ENCODE measurements at regions not wholly inside any gene's neighbourhood (a gene's known extent, or its start where the extent isn't known, plus 50 kb on each side); places are given as distances from the start of the nearest gene placed in this dataset.

DNA sequence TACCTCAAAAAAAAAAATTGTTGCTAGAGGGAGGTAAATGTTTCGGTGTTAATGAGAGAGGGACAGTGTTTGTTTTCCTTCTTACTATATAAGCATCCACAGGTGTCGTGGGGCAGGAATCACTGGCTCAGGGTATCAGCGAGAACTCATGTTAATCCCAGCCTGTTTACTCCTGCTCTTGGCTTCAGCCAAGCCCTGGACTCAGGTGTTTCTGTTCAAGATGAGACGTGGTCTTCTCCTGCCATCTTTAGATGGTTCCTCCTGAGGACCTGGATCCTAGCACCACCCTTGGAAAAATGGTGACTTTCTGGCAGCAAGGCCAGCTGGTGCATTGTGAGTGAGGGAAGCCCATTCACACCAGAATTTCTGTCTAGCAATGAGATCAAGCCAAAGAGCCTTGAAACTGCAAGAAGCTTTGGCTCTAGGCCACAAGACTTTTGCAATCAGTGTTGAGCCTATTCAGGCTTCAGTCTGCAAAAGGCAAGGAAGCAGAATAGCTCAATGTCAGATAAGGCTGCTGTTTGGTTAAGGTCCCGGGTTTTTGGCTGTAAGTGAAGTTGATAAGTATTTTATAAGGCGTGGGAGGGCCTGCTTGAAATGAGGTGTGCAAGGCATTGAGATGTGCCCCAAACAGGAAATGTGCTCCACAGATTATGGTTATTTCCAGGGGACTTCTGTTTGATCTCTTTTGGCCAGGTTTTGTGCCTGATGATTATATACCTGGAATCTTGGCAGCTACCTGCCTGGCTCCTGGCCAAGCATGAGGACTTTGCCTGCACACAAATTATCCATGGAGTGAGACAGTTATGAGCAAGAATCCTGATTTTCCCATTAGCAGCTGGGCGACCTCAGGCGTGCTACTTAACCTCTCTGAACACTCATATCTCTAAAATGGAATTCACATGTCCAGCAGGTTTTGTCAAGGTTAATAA, 99.8 kb downstream of the TENT4A start:
- Mint-ChIP-seq H3K27me3 (ENCODE audit: insufficient read depth, unreplicated experiment) (no peaks in the 10 kb centered on the region), H3K9me3 (ENCODE audit: unreplicated experiment) (peaks cover 3% of the 10 kb centered on the region), H3K4me1 (ENCODE audit: insufficient read depth, unreplicated experiment) (peaks cover 8% of the 10 kb centered on the region), H3K27ac (ENCODE audit: low read depth, unreplicated experiment) (no peak overlapping the region), H3K4me3 (ENCODE audit: unreplicated experiment) (no peak overlapping the region), H3K36me3 (ENCODE audit: insufficient read depth, unreplicated experiment) (peaks cover 7% of the 10 kb centered on the region)
- TF ChIP-seq, protein P1, sequence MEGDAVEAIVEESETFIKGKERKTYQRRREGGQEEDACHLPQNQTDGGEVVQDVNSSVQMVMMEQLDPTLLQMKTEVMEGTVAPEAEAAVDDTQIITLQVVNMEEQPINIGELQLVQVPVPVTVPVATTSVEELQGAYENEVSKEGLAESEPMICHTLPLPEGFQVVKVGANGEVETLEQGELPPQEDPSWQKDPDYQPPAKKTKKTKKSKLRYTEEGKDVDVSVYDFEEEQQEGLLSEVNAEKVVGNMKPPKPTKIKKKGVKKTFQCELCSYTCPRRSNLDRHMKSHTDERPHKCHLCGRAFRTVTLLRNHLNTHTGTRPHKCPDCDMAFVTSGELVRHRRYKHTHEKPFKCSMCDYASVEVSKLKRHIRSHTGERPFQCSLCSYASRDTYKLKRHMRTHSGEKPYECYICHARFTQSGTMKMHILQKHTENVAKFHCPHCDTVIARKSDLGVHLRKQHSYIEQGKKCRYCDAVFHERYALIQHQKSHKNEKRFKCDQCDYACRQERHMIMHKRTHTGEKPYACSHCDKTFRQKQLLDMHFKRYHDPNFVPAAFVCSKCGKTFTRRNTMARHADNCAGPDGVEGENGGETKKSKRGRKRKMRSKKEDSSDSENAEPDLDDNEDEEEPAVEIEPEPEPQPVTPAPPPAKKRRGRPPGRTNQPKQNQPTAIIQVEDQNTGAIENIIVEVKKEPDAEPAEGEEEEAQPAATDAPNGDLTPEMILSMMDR (IDR thresholded peaks at IDR 0.05; ENCODE audit: unreplicated experiment): no peak
- BruUV-seq (replicated peaks): no TSS peak
- ChIA-PET CTCF (interaction anchor here (0.7 to 1.1 kb wide), 3 partner anchors 47 to 942 kb away, joined by 3 to 5 read pairs (median 3); no protein-coding TSS in a partner anchor), POLR2A (interaction anchor here (0.7 to 1.7 kb wide), 3 partner anchors 17 to 176 kb away, joined by 3 to 5 read pairs (median 4); no protein-coding TSS in a partner anchor)
- intact Hi-C loops (cut with micrococcal nuclease): no loop called here
- peak; percentile 66 for DNase-seq (ENCODE audit: unreplicated experiment)

DNA sequence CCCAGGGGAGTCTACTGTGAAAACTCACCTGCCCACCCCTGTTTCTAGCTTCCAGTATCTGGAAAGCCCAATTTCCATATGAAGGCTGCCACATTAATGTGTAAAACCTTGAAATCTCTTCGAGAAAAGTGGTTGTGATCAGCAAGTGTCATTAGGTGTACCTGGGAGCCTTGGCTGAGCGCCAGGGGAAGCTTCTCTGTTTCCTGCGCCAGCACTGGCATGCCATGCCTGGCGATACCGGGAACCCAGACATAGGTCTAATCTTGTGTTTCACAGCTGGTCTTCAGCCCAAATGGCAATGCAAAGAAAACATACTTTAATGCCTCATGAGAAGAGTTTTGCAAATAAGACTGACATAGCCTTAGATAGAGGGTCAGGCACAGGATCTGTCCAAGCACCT, 101.6 kb downstream of the TENT4A start:
- Mint-ChIP-seq H3K36me3 (ENCODE audit: insufficient read depth, unreplicated experiment) (peaks cover 7% of the 10 kb centered on the region), H3K27ac (ENCODE audit: low read depth, unreplicated experiment) (no peak overlapping the region), H3K27me3 (ENCODE audit: insufficient read depth, unreplicated experiment) (no peaks in the 10 kb centered on the region), H3K9me3 (ENCODE audit: unreplicated experiment) (no peaks in the 10 kb centered on the region), H3K4me1 (ENCODE audit: insufficient read depth, unreplicated experiment) (peaks cover 12% of the 10 kb centered on the region), H3K4me3 (ENCODE audit: unreplicated experiment) (no peak overlapping the region)
- BruUV-seq (replicated peaks): no TSS peak
- no peak for DNase-seq (ENCODE audit: unreplicated experiment)
- intact Hi-C loops (cut with micrococcal nuclease): loop anchor here (5.0 kb wide), 1 partner anchor 48 kb away; no protein-coding TSS in a partner anchor
- ChIA-PET CTCF (interaction anchor here (0.8 to 1.3 kb wide), 2 partner anchors 20 to 34 kb away, joined by 3 read pairs; no protein-coding TSS in a partner anchor), POLR2A (interaction anchor here (0.6 kb wide), 1 partner anchor 676 kb away, joined by 3 read pairs; no protein-coding TSS in a partner anchor)
- TF ChIP-seq, protein P1 (IDR thresholded peaks at IDR 0.05; ENCODE audit: unreplicated experiment): no peak

DNA sequence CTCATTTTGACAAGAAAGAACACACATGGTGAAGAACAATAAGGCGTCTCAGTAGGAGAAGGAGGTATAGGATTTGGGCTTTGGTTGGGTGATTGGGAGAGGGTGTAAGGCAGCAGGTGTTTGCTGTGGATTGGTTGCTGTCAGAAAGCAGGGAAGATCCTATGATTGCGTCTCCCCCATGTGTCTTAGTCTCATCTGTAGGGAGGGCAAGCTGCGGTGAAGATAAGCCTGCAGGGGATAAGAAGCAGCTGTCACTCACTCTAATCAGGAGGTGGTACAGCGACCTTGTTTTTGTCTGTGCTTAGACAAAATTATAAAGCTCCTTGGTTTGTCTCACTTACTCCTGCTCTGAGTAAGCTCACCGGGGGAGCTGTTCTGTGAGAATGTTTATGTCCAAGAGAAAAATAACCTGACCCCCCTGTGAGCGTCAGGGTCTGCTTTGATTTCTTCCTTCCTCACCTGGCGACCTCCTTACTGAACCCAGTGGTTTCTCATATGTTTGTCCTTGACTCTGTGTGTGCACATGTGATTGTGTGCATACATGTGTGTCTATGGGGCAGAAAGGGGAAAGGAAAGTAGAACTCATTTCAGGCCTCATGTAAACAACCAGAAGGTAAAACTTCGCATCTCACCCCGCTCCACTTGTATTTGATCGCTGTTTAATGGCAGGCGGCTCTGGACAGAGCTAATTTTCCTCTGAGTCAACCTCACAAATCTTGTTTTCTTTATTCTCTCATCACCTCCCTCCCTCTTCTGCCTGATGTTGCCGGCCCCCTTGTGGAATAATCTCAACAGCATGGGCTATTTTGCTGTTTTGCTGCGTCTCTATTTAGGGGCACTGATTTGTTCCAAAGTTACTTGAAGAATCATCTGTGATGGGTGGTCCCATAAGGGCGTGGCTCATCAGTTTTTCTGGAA, 105.6 kb downstream of the TENT4A start:
- intact Hi-C loops (cut with micrococcal nuclease): loop anchor here (5.0 kb wide), 1 partner anchor 52 kb away; no protein-coding TSS in a partner anchor
- TF ChIP-seq, protein P1 (IDR thresholded peaks at IDR 0.05; ENCODE audit: unreplicated experiment): no peak
- DNase-seq (ENCODE audit: unreplicated experiment): no peak
- Mint-ChIP-seq H3K27me3 (ENCODE audit: insufficient read depth, unreplicated experiment) (peaks cover 19% of the 10 kb centered on the region), H3K36me3 (ENCODE audit: insufficient read depth, unreplicated experiment) (peaks cover 7% of the 10 kb centered on the region), H3K4me3 (ENCODE audit: unreplicated experiment) (no peak overlapping the region), H3K9me3 (ENCODE audit: unreplicated experiment) (no peaks in the 10 kb centered on the region), H3K4me1 (ENCODE audit: insufficient read depth, unreplicated experiment) (peaks cover 11% of the 10 kb centered on the region), H3K27ac (ENCODE audit: low read depth, unreplicated experiment) (no peak overlapping the region)
- ChIA-PET CTCF (interaction anchor here (0.5 to 2.0 kb wide), 11 partner anchors 8 to 997 kb away, joined by 3 to 7 read pairs (median 3); no protein-coding TSS in a partner anchor), POLR2A (no interaction called here)
- no TSS peak for BruUV-seq (replicated peaks)

Data from MCF 10A (cell line).